A673 (cell line): ENCODE measurements at regions not wholly inside any gene's neighbourhood (a gene's known extent, or its start where the extent isn't known, plus 50 kb on each side); places are given as distances from the start of the nearest gene placed in this dataset.

Source experiments
- CTCF ChIP-seq: fragments of 300-800, 200-600 bp; sonication (generic); conservative IDR thresholded peaks from 2 replicates; pipeline ENCODE4 v1.5.1; 2017; ENCODE audit warnings: low read depth, mild to moderate bottlenecking, antibody characterized with exemption, low read length, moderate library complexity, mixed read lengths
- EZH2 ChIP-seq: fragments of 200-600 bp; sonication (generic); IDR thresholded peaks from 2 replicates; pipeline ENCODE4 v1.6.1; 2017; ENCODE audit warnings: borderline replicate concordance, low read depth, mild to moderate bottlenecking, mixed read lengths, antibody characterized with exemption, low read length; ENCODE audit not compliant: poor library complexity, severe bottlenecking

GRCh38 chr3:36649125-36649524 is 115.2 kb downstream of the DCLK3 start:
- no peak for TF ChIP-seq CTCF
- no peak for TF ChIP-seq EZH2
